ENCODE measurements at regions not wholly inside any gene's neighbourhood (a gene's known extent, or its start where the extent isn't known, plus 50 kb on each side); places are given as distances from the start of the nearest gene placed in this dataset.
"Not testable (repeated sequence)": the region's sequence is repeated elsewhere in the genome, so short reads cannot be mapped to it uniquely, and the experiment has no call there.

- Mint-ChIP-seq H3K27me3 (no peaks in the 10 kb centered on the region), H3K27ac (no peak overlapping the region), H3K9me3 (ENCODE audit: low read depth) (peaks cover 25% of the 10 kb centered on the region), H3K4me3 (no peak overlapping the region), H3K4me1 (no peaks in the 10 kb centered on the region), H3K36me3 (no peaks in the 10 kb centered on the region)
- CTCF ChIA-PET: no interaction called here
- DNase-seq (no peak), ATAC-seq (no peak)
These were observed 711.2 kb upstream of the ZNF608 start for GRCh38 chr5:125457617-125458016.

- H3K27ac Mint-ChIP-seq, H3K4me1 Mint-ChIP-seq, ATAC-seq, DNase-seq, H3K27me3 Mint-ChIP-seq, CTCF ChIA-PET, H3K4me3 Mint-ChIP-seq, H3K36me3 Mint-ChIP-seq: not testable (repeated sequence)
- peaks cover 23% of the 10 kb centered on the region for H3K9me3 Mint-ChIP-seq (ENCODE audit: low read depth)
These were observed 712.5 kb upstream of the ZNF608 start for GRCh38 chr5:125458949-125459348.

GRCh38 chr5:125461641-125462072, 715.2 kb upstream of the ZNF608 start:
- H3K36me3 Mint-ChIP-seq: no peaks in the 10 kb centered on the region

GRCh38 chr5:125463466-125464092, 717.1 kb upstream of the ZNF608 start:
- Mint-ChIP-seq H3K27me3 (no peaks in the 10 kb centered on the region), H3K9me3 (ENCODE audit: low read depth) (peaks cover 11% of the 10 kb centered on the region), H3K4me1 (no peaks in the 10 kb centered on the region), H3K4me3 (no peak overlapping the region), H3K27ac (no peak overlapping the region), H3K36me3 (no peaks in the 10 kb centered on the region)
- ATAC-seq (no peak), DNase-seq (no peak)
- CTCF ChIA-PET: no interaction called here

More at GRCh38 chr5:125461641-125462072, 715.2 kb upstream of the ZNF608 start:
- Mint-ChIP-seq H3K9me3 (ENCODE audit: low read depth) (peaks cover 17% of the 10 kb centered on the region), H3K27me3 (no peaks in the 10 kb centered on the region), H3K27ac (no peak overlapping the region), H3K4me3 (no peak overlapping the region), H3K4me1 (no peaks in the 10 kb centered on the region)
- DNase-seq (no peak), ATAC-seq (no peak)
- CTCF ChIA-PET: no interaction called here

- no peaks in the 10 kb centered on the region for H3K4me1 Mint-ChIP-seq
- ATAC-seq: no peak
- peaks cover 5% of the 10 kb centered on the region for H3K9me3 Mint-ChIP-seq (ENCODE audit: low read depth)
- CTCF ChIA-PET: no interaction called here
- H3K4me3 Mint-ChIP-seq: no peak overlapping the region
- H3K36me3 Mint-ChIP-seq: no peaks in the 10 kb centered on the region
- H3K27ac Mint-ChIP-seq: no peak overlapping the region
- H3K27me3 Mint-ChIP-seq: no peaks in the 10 kb centered on the region
- no peak for DNase-seq
These were observed 718.5 kb upstream of the ZNF608 start for GRCh38 chr5:125464847-125465432.

- no peak overlapping the region for H3K4me3 Mint-ChIP-seq
- CTCF ChIA-PET: no interaction called here
- H3K27ac Mint-ChIP-seq: no peak overlapping the region
- no peaks in the 10 kb centered on the region for H3K36me3 Mint-ChIP-seq
- H3K9me3 Mint-ChIP-seq (ENCODE audit: low read depth): peaks cover 5% of the 10 kb centered on the region
- ATAC-seq: no peak
- H3K27me3 Mint-ChIP-seq: no peaks in the 10 kb centered on the region
- DNase-seq: no peak
- H3K4me1 Mint-ChIP-seq: no peaks in the 10 kb centered on the region
These were observed 719.3 kb upstream of the ZNF608 start for GRCh38 chr5:125465703-125466102.

- CTCF ChIA-PET: no interaction called here
- H3K27me3 Mint-ChIP-seq: no peaks in the 10 kb centered on the region
- no peak for DNase-seq
- H3K27ac Mint-ChIP-seq: no peak overlapping the region
- H3K4me3 Mint-ChIP-seq: no peak overlapping the region
- H3K4me1 Mint-ChIP-seq: no peaks in the 10 kb centered on the region
- H3K9me3 Mint-ChIP-seq (ENCODE audit: low read depth): peaks cover 5% of the 10 kb centered on the region
- no peaks in the 10 kb centered on the region for H3K36me3 Mint-ChIP-seq
- ATAC-seq: no peak
These were observed 720.8 kb upstream of the ZNF608 start for GRCh38 chr5:125467222-125467621.

GRCh38 chr5:125470280-125470902, 724.0 kb upstream of the ZNF608 start:
- DNase-seq (no peak), ATAC-seq (no peak)
- no peak overlapping the region for H3K4me3 Mint-ChIP-seq
- CTCF ChIA-PET: no interaction called here
- no peaks in the 10 kb centered on the region for H3K4me1 Mint-ChIP-seq
- H3K9me3 Mint-ChIP-seq (ENCODE audit: low read depth): peaks cover 2% of the 10 kb centered on the region
- no peaks in the 10 kb centered on the region for H3K36me3 Mint-ChIP-seq
- no peak overlapping the region for H3K27ac Mint-ChIP-seq
- H3K27me3 Mint-ChIP-seq: no peaks in the 10 kb centered on the region

GRCh38 chr5:125476901-125477585, 730.6 kb upstream of the ZNF608 start:
- H3K27me3 Mint-ChIP-seq: no peaks in the 10 kb centered on the region
- DNase-seq: no peak
- no peak for ATAC-seq
- no peaks in the 10 kb centered on the region for H3K36me3 Mint-ChIP-seq
- CTCF ChIA-PET: no interaction called here
- no peak overlapping the region for H3K27ac Mint-ChIP-seq
- no peak overlapping the region for H3K4me3 Mint-ChIP-seq
- peaks cover 3% of the 10 kb centered on the region for H3K9me3 Mint-ChIP-seq (ENCODE audit: low read depth)
- H3K4me1 Mint-ChIP-seq: no peaks in the 10 kb centered on the region

GRCh38 chr5:125477586-125477975, 731.1 kb upstream of the ZNF608 start:
- CTCF ChIA-PET: no interaction called here
- no peak overlapping the region for H3K4me3 Mint-ChIP-seq
- no peaks in the 10 kb centered on the region for H3K36me3 Mint-ChIP-seq
- ATAC-seq: no peak
- no peaks in the 10 kb centered on the region for H3K4me1 Mint-ChIP-seq
- peaks cover 3% of the 10 kb centered on the region for H3K9me3 Mint-ChIP-seq (ENCODE audit: low read depth)
- no peak for DNase-seq
- H3K27ac Mint-ChIP-seq: no peak overlapping the region
- no peaks in the 10 kb centered on the region for H3K27me3 Mint-ChIP-seq

GRCh38 chr5:125478599-125478998, 732.2 kb upstream of the ZNF608 start:
- H3K9me3 Mint-ChIP-seq (ENCODE audit: low read depth): peaks cover 3% of the 10 kb centered on the region
- H3K4me3 Mint-ChIP-seq: no peak overlapping the region
- CTCF ChIA-PET: no interaction called here
- DNase-seq (no peak), ATAC-seq (no peak)
- no peaks in the 10 kb centered on the region for H3K36me3 Mint-ChIP-seq
- no peaks in the 10 kb centered on the region for H3K27me3 Mint-ChIP-seq
- H3K4me1 Mint-ChIP-seq: no peaks in the 10 kb centered on the region
- no peak overlapping the region for H3K27ac Mint-ChIP-seq

GRCh38 chr5:125480911-125481310, 734.5 kb upstream of the ZNF608 start:
- Mint-ChIP-seq H3K4me1 (no peaks in the 10 kb centered on the region), H3K4me3 (no peak overlapping the region), H3K9me3 (ENCODE audit: low read depth) (peaks cover 3% of the 10 kb centered on the region), H3K27me3 (no peaks in the 10 kb centered on the region), H3K27ac (no peak overlapping the region), H3K36me3 (no peaks in the 10 kb centered on the region)
- no peak for ATAC-seq
- CTCF ChIA-PET: no interaction called here
- DNase-seq: no peak

- Mint-ChIP-seq H3K9me3 (ENCODE audit: low read depth) (peaks cover 3% of the 10 kb centered on the region), H3K27me3 (no peaks in the 10 kb centered on the region), H3K4me1 (no peaks in the 10 kb centered on the region), H3K4me3 (no peak overlapping the region), H3K36me3 (no peaks in the 10 kb centered on the region), H3K27ac (no peak overlapping the region)
- CTCF ChIA-PET: no interaction called here
- DNase-seq (no peak), ATAC-seq (no peak)
These were observed 735.3 kb upstream of the ZNF608 start for GRCh38 chr5:125481506-125482465.

Data from activated CD8-positive, alpha-beta memory T cell treated with anti-CD3 and anti-CD28 coated beads, Interleukin-2, amount 10 ng/mL, durations not matched to agents 7 days and 5 days (primary cell).